ENCODE measurements at regions not wholly inside any gene's neighbourhood (a gene's known extent, or its start where the extent isn't known, plus 50 kb on each side); places are given as distances from the start of the nearest gene placed in this dataset.

GRCh38 chr17:74049967-74050458, 153.5 kb upstream of the RPL38 start:
- Histone ChIP-seq H3K36me3 (no peaks in the 10 kb centered on the region), H3K9me3 (no peaks in the 10 kb centered on the region), H3K27ac (no peak overlapping the region), H3K4me3 (no peak overlapping the region), H3K27me3 (no peaks in the 10 kb centered on the region), H3K4me1 (no peaks in the 10 kb centered on the region)
- intact Hi-C loops (cut with DNase I), result no loop called here
- no peak for TF ChIP-seq CTCF (IDR thresholded peaks at IDR 0.05)
- DNase-seq (ENCODE audit: low spot score in 2 of 2), result no peak

GRCh38 chr17:74051348-74051747, 152.1 kb upstream of the RPL38 start:
- H3K27me3 ChIP-seq, result no peaks in the 10 kb centered on the region
- H3K4me1 ChIP-seq, result no peaks in the 10 kb centered on the region
- no peaks in the 10 kb centered on the region for H3K9me3 ChIP-seq
- no peak overlapping the region for H3K4me3 ChIP-seq
- H3K36me3 ChIP-seq, result no peaks in the 10 kb centered on the region
- H3K27ac ChIP-seq, result no peak overlapping the region
- TF ChIP-seq CTCF (IDR thresholded peaks at IDR 0.05), result no peak
- intact Hi-C loops (cut with DNase I), result no loop called here
- no peak for DNase-seq (ENCODE audit: low spot score in 2 of 2)

GRCh38 chr17:74052993-74053711, 150.3 kb upstream of the RPL38 start:
- H3K36me3 ChIP-seq, result no peaks in the 10 kb centered on the region

GRCh38 chr17:74053712-74054078, 149.8 kb upstream of the RPL38 start:
- no peak for TF ChIP-seq CTCF (IDR thresholded peaks at IDR 0.05)
- no peak for DNase-seq (ENCODE audit: low spot score in 2 of 2)
- Histone ChIP-seq H3K9me3 (no peaks in the 10 kb centered on the region), H3K36me3 (no peaks in the 10 kb centered on the region), H3K4me1 (no peaks in the 10 kb centered on the region), H3K27ac (no peak overlapping the region), H3K27me3 (no peaks in the 10 kb centered on the region), H3K4me3 (no peak overlapping the region)
- intact Hi-C loops (cut with DNase I), result no loop called here

More at GRCh38 chr17:74052993-74053711, 150.3 kb upstream of the RPL38 start:
- H3K9me3 ChIP-seq, result no peaks in the 10 kb centered on the region
- TF ChIP-seq CTCF (IDR thresholded peaks at IDR 0.05), result no peak
- H3K4me1 ChIP-seq, result no peaks in the 10 kb centered on the region
- H3K4me3 ChIP-seq, result no peak overlapping the region
- no peak for DNase-seq (ENCODE audit: low spot score in 2 of 2)
- intact Hi-C loops (cut with DNase I), result no loop called here
- H3K27me3 ChIP-seq, result no peaks in the 10 kb centered on the region
- H3K27ac ChIP-seq, result no peak overlapping the region

GRCh38 chr17:74054249-74054648, 149.2 kb upstream of the RPL38 start:
- H3K9me3 ChIP-seq, result no peaks in the 10 kb centered on the region
- H3K4me1 ChIP-seq, result no peaks in the 10 kb centered on the region
- H3K27me3 ChIP-seq, result no peaks in the 10 kb centered on the region
- no peaks in the 10 kb centered on the region for H3K36me3 ChIP-seq
- intact Hi-C loops (cut with DNase I), result no loop called here
- no peak for DNase-seq (ENCODE audit: low spot score in 2 of 2)
- no peak overlapping the region for H3K4me3 ChIP-seq
- no peak overlapping the region for H3K27ac ChIP-seq
- TF ChIP-seq CTCF (IDR thresholded peaks at IDR 0.05), result no peak
